HG02852 (cell line): ENCODE measurements at regions not wholly inside any gene's neighbourhood (a gene's known extent, or its start where the extent isn't known, plus 50 kb on each side); places are given as distances from the start of the nearest gene placed in this dataset.
"Not testable (repeated sequence)": the region's sequence is repeated elsewhere in the genome, so short reads cannot be mapped to it uniquely, and the experiment has no call there.

Experiments
- ATAC-seq: cut with Tn5 transposase; IDR thresholded peaks from one replicate; pipeline ENCODE4 v1.9.1; 2021; ENCODE audit warnings: mild to moderate bottlenecking, moderate library complexity; ENCODE audit not compliant: unreplicated experiment

- ATAC-seq, result no peak
Measured at GRCh38 chr5:166712447-166713185, 1578.8 kb upstream of the WWC1 start.

- ATAC-seq, result no peak
Measured at GRCh38 chr5:166713295-166713694, 1578.2 kb upstream of the WWC1 start.

- ATAC-seq, result no peak
Measured at GRCh38 chr5:166716856-166717492, 1574.5 kb upstream of the WWC1 start.

GRCh38 chr5:166719991-166720390 lies 1571.5 kb upstream of the WWC1 start:
- ATAC-seq, result no peak

- ATAC-seq, result no peak
Measured at GRCh38 chr5:166722939-166723338, 1568.5 kb upstream of the WWC1 start.

- no peak for ATAC-seq
Measured at GRCh38 chr5:166724284-166724683, 1567.2 kb upstream of the WWC1 start.

- no peak for ATAC-seq
Measured at GRCh38 chr5:166725593-166725992, 1565.9 kb upstream of the WWC1 start.

GRCh38 chr5:166726406-166726805 lies 1565.0 kb upstream of the WWC1 start:
- ATAC-seq, result no peak

- ATAC-seq, result not testable (repeated sequence)
Measured at GRCh38 chr5:166742951-166743350, 1548.5 kb upstream of the WWC1 start.

- ATAC-seq, result no peak
Measured at GRCh38 chr5:166746506-166746905, 1544.9 kb upstream of the WWC1 start.

- ATAC-seq, result no peak
Measured at GRCh38 chr5:166750376-166750775, 1541.1 kb upstream of the WWC1 start.

- no peak for ATAC-seq
Measured at GRCh38 chr5:166758151-166758550, 1533.3 kb upstream of the WWC1 start.

GRCh38 chr5:166767858-166768257 lies 1523.6 kb upstream of the WWC1 start:
- no peak for ATAC-seq

GRCh38 chr5:166768536-166768935 lies 1522.9 kb upstream of the WWC1 start:
- no peak for ATAC-seq

- ATAC-seq, result no peak
Measured at GRCh38 chr5:166772770-166773169, 1518.7 kb upstream of the WWC1 start.

- ATAC-seq, result no peak
Measured at GRCh38 chr5:166781737-166782136, 1509.7 kb upstream of the WWC1 start.

- ATAC-seq, result no peak
Measured at GRCh38 chr5:166784545-166785078, 1506.8 kb upstream of the WWC1 start.

- ATAC-seq, result no peak
Measured at GRCh38 chr5:166786178-166786577, 1505.3 kb upstream of the WWC1 start.

GRCh38 chr5:166786889-166787288 lies 1504.6 kb upstream of the WWC1 start:
- ATAC-seq, result no peak

GRCh38 chr5:166788050-166788449 lies 1503.4 kb upstream of the WWC1 start:
- ATAC-seq, result no peak

GRCh38 chr5:166795756-166796155 lies 1495.7 kb upstream of the WWC1 start:
- ATAC-seq, result no peak

GRCh38 chr5:166803058-166803457 lies 1488.4 kb upstream of the WWC1 start:
- ATAC-seq, result no peak
